HG02970 (cell line): ENCODE measurements at regions not wholly inside any gene's neighbourhood (a gene's known extent, or its start where the extent isn't known, plus 50 kb on each side); places are given as distances from the start of the nearest gene placed in this dataset.

Source experiments
- ATAC-seq: cut with Tn5 transposase; IDR thresholded peaks from one replicate; pipeline ENCODE4 v1.9.1; 2021; ENCODE audit warnings: mild to moderate bottlenecking, moderate library complexity, moderate number of reproducible peaks; ENCODE audit not compliant: unreplicated experiment, low FRiP score

- no peak for ATAC-seq
Measured at GRCh38 chr11:79857377-79858214, 416.8 kb upstream of the TENM4 start.

DNA sequence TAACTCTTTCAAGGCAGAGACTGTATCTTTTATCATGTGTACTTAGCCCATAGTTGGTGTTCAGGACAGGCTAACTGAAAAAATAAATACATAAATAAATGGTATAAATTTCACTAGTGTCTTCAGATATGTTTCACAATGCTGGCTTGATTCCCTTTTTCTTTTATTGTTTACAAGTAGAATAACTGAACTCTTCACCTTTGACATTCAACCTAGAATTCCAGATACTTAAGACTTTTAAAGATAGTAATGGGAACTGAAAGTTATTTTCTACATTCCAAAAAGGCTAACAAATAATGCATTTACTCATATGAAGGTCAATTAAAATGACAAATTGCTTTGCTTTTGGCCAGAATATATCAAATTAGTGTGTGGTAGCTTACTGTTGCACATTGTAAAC lies 411.3 kb upstream of the TENM4 start:
- no peak for ATAC-seq

DNA sequence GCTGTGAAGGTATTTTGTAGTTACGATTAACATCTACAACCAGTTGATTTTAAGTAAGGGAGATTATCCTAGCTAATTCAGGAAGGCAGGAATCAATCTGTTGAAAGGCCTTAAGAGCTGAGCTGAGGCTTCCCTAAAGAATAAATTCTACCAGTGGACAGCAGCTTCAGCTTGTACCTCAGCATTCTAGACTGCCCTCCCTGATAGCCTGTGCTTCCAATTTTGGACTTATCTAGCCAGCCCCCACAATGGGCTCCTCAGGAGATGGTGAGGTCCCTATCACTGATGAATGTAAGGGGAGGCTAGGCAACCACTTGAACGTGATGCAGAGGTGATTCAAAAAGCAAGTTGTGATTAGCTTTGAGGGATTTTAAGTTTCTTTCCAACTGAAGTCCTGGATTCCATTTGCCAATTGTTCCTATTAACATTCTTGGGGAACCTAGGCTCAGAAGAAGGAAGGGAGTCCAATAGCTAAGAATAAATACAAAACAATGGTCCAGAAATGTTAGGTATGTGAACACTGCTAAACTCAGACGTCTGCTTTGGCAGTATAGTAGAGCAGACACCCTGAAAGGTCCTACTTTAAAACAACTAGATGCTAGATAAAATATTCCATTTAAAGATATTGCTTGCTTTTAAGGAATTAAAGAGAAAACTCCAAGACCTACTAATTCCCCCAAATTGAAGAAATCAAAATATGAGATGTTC lies 404.3 kb upstream of the TENM4 start:
- no peak for ATAC-seq

- ATAC-seq, result no peak
Measured at GRCh38 chr11:79834015-79834414, 393.2 kb upstream of the TENM4 start.

DNA sequence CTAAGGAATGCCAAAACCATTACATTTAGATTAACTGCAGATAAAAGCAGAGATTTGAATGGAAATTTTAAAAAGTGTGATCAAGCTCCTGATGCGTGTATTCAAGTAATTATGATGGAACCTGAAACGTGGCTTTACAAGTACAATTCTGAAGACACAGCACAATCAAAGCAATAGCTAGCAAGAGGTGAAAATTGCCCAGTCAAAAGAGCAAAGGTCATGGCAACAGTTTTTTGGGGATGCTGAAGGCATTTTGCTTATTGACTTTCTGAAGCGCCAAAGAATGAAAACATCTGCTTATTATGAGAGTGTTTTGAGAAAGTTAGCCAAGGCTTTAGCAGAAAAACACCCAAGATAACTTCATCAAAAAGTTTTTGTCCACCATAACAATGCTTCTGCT lies 389.6 kb upstream of the TENM4 start:
- no peak for ATAC-seq

- ATAC-seq, result no peak
Measured at GRCh38 chr11:79829891-79830290, 389.1 kb upstream of the TENM4 start.

DNA sequence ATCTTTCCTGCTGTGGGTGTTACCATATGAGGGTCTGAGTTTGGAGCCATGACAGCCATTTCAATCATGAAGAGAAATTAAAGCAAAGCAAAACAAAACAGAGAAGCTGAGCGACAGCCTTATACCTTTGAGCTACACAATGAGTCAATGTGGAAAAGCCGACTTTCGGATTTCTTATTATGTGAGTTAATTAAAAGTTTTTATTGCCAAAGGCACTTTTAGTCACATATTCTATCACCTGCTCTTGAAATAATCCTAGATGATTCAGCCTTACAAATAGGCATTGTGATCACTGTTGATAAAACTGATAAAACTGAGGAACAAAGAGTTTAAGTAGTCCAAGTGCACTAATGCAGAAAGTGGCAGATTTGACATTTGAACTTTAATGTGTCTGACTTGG lies 381.9 kb upstream of the TENM4 start:
- no peak for ATAC-seq

GRCh38 chr11:79813551-79813950 lies 372.7 kb upstream of the TENM4 start:
- ATAC-seq, result no peak

GRCh38 chr11:79809487-79809886 lies 368.7 kb upstream of the TENM4 start:
- no peak for ATAC-seq

- no peak for ATAC-seq
Measured at GRCh38 chr11:79807506-79807905, 366.7 kb upstream of the TENM4 start.

GRCh38 chr11:79796704-79797103 lies 355.9 kb upstream of the TENM4 start:
- ATAC-seq, result no peak

DNA sequence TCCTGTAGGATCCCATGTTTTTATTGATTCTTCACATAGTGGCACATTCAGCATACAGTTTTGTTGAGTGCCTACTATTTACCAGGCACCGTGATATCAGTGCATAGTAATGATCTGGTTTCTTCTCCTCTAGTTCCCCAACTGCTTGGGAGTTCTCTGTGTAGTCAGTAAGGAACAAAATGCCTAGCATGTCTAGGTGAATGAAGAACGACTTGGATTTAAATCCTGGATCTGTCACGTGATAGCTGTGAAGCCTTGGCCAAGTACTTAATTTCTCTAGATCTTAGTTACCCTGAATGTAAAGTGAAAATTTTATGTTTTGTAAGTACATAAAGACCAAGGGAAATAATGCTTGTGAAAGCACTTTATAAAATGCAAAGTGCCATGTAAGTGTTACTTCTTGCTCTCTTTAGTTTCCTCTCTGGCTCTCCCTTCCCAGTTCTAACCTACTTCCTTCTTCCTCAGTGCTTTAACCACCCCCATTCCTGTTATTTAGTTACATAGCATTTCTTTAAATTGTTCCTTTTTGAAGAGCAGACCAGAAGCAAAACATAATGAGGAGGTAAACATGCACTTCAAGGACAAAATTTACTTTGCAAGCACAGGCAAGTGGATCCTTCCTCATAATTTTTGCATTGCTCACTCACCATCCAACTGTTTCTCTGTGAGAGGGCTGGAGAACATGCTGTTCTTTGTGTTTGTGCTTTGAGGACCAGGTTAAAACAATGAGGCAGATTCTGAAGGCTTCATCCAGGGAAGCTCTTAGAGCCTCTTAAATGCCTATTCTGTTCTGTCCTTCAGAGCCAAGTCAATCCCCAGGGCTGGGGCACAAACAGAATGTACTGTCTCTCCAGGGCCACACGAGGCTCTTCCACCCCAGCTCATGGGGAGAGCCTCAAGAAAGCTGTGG lies 353.9 kb upstream of the TENM4 start:
- no peak for ATAC-seq

GRCh38 chr11:79794057-79794456 lies 353.2 kb upstream of the TENM4 start:
- ATAC-seq, result no peak

DNA sequence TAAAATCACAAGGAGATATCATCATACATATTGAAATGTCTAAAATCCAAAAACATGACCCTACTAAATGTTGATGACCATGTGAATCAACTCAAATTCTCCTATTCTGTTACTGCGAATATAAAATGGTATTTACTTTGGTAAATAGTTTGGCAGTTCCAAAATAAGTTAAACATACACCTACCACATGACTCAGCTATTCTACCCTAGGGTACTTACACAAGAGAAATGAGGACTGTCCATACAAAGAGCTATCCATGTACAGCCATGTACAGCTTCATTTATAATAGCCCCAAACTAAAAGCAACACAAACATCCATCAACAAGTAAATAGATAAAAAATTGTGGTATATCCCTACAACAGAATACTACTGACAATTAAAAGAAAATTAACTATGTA lies 346.1 kb upstream of the TENM4 start:
- ATAC-seq, result no peak

- no peak for ATAC-seq
Measured at GRCh38 chr11:79783833-79784232, 343.0 kb upstream of the TENM4 start.

DNA sequence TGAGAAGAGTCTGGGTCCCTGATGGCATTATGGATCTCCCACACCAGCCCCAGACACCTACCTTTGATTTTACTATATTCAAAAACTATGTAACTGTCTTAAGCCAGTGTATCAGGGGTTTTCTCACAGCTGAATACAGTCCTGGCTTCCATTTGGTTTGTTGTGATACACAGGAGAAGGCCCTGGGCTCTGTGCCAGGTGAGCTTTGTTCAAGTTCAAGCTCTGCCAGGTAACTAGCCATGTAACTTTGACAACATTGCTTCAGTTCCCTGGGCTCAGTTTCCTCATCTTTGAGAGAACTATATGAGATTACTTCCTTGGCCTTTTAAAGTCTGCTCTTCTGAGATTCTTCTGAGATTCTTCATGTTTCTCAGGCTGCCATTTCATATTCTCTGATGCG lies 327.5 kb upstream of the TENM4 start:
- ATAC-seq, result no peak

DNA sequence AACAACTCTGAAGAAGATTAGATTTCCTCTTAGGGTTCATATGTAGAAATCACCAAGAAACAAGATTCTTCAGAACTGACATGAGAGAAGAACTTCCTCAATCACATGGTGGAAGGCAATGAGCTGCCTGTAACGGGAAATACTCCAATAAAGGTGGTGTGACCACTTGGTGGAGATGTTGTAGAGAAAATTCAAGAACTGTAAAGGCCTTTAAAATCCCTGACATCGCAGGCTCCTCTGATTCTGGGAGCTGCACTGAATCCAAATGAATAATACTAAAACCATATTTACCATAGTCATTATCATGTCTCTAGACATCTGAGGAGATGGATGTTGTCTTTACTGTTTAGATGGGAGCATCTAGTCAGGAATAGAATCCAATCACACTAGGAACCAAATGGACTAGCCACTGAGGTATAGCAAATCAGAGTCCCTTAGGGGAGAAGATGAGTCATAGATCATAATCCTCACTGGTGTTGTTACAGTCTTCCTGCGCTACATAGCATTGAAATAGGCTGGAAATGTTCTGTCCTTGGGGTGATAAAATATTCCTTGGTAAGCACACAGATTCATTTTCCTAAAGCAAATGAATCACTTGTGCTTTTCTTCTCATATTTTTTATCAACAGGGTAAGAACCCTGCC lies 321.6 kb upstream of the TENM4 start:
- ATAC-seq, result no peak

DNA sequence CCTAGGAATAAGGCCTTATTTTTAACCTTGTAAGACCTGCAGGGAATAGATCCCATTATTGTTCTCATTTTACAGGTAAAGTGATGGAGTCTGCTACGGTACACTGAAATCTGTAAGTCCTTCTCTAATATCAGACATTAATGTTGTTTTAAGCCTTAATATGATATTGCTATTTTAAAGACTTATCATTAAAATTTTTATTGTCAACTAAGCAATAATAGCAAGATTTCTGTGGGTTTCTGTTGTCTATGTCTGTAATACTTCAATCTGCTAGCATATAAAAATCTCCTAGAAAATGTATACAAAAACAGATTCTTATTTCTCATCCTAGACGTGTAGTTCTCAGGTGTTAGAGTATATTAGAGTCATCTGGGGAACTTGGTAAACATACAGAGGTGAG lies 317.5 kb upstream of the TENM4 start:
- ATAC-seq, result no peak

DNA sequence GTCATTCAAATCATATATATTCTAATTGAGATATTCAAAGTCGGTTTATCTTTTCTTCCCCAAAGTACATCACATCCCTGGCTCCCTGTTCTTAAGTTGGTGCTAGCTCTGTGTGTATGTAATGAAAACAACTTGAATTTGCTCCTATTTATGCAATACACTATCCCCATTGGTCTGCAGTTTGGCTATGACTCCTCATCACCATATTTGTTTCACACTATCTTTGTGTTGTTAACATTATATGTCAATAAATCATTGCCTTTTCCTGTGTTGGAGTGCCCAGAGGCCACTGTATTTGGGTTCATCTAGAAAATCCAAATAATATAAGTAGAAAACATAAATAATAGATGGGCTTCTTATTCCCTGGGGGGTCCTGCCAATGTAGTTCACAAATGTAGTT lies 306.6 kb upstream of the TENM4 start:
- no peak for ATAC-seq

DNA sequence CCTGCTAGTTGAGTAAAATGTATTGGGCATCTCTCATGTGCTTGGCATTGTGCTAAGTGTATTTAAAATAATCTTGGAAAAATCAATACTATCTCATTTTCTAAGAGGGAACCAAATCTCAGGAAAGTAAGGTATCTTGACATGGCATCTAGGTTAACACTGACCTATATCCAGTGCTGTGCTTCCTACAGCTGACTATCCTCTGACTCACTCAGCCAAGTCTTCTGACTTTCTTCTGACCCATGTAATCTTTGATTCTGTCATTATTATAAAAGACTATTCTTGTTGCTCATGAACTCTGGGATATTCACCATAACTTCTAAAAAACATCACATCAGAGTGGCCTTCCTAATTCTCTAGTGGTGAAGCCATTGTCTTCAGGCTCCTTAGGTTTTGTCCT lies 304.1 kb upstream of the TENM4 start:
- ATAC-seq, result no peak

GRCh38 chr11:79742176-79742575 lies 301.3 kb upstream of the TENM4 start:
- no peak for ATAC-seq
